Smooth muscle cell (in vitro differentiated cells): ENCODE measurements at regions not wholly inside any gene's neighbourhood (a gene's known extent, or its start where the extent isn't known, plus 50 kb on each side); places are given as distances from the start of the nearest gene placed in this dataset.

ENCODE experiments used
- DNase-seq: peaks from one replicate; lab custom pipeline; 2025; ENCODE audit not compliant: unreplicated experiment; lab: John Stamatoyannopoulos, UW
- H2AFZ ChIP-seq: fragments of 200-600 bp; sonication (generic); 2 replicates; pipeline ENCODE4 v1.6.0; 2016; ENCODE audit warnings: antibody characterized with exemption, low read depth, mild to moderate bottlenecking
- H3F3A ChIP-seq: fragments of 200-600 bp; sonication (generic); 2 replicates; pipeline ENCODE4 v1.6.0; 2017; ENCODE audit warnings: antibody characterized with exemption, low read depth
- H3K27ac ChIP-seq: fragments of 200-600 bp; sonication (generic); 2 replicates; pipeline ENCODE4 v1.5.1; 2016; ENCODE audit warnings: low read depth, mild to moderate bottlenecking
- H3K27me3 ChIP-seq: fragments of 200-600 bp; sonication (generic); 2 replicates; pipeline ENCODE4 v1.6.1; 2016; ENCODE audit warnings: low read depth, mild to moderate bottlenecking
- H3K36me3 ChIP-seq: fragments of 200-600 bp; sonication (generic); 2 replicates; pipeline ENCODE4 v1.5.1; 2016; ENCODE audit warnings: low read depth
- H3K4me1 ChIP-seq: fragments of 200-600 bp; sonication (generic); 2 replicates; pipeline ENCODE4 v1.5.1; 2016; ENCODE audit warnings: low read depth
- H3K4me2 ChIP-seq: fragments of 200-600 bp; sonication (generic); 2 replicates; pipeline ENCODE4 v1.6.0; 2016; ENCODE audit warnings: mild to moderate bottlenecking
- H3K4me3 ChIP-seq: fragments of 200-600 bp; sonication (generic); 2 replicates; pipeline ENCODE4 v1.5.1; 2016; ENCODE audit warnings: mild to moderate bottlenecking
- H3K79me2 ChIP-seq: fragments of 200-600 bp; sonication (generic); 2 replicates; pipeline ENCODE4 v1.6.0; 2016; ENCODE audit warnings: low read depth, mild to moderate bottlenecking
- H3K9ac ChIP-seq: fragments of 200-600 bp; sonication (generic); 2 replicates; pipeline ENCODE4 v1.6.0; 2016; ENCODE audit warnings: low read depth
- H3K9me3 ChIP-seq: fragments of 200-600 bp; sonication (generic); replicated peaks from 2 replicates; pipeline ENCODE4 v1.5.1; 2016; ENCODE audit warnings: low read depth
- H4K20me1 ChIP-seq: fragments of 200-600 bp; sonication (generic); 2 replicates; pipeline ENCODE4 v1.6.0; 2016; ENCODE audit warnings: low read depth
- WGBS: methylation state at CpG from one replicate; pipeline ENCODE4 v1.1.7; 2016; ENCODE audit warnings: low lambda C conversion rate; 5-methylcytosine and 5-hydroxymethylcytosine counted together
- TF ChIP-seq, protein P1 (sequence below): fragments of 200-600 bp; sonication (generic); IDR thresholded peaks from 2 replicates; pipeline ENCODE4 v1.5.1; 2017; ENCODE audit warnings: borderline replicate concordance, mild to moderate bottlenecking, antibody characterized with exemption; ENCODE audit not compliant: insufficient read depth, poor library complexity, severe bottlenecking

DNA sequence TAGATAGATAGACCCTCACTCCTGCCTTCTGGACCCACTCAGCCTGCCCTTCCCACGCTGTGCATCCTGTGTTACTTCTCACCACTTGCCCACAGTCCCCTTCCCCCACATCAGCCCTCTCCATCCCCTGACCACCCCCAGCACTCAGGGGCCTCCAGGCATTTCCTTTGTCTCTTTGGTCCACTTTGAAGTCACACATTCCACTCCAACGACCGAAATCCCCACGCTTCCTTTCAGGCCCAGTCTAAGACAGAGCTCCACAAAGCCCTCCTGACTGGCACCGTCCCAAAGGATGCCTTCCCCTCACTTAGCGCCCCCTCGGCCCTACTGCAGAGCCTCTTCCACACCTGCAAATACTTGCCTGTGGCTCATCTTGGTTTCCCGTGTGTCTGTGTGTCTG is 83.8 kb downstream of the FOXF2 start:
- Histone ChIP-seq H3K9me3 (no peaks in the 10 kb centered on the region), H3K27me3 (no peaks in the 10 kb centered on the region), H2AFZ (peak overlapping the region; percentile 51), H3K4me3 (no peak overlapping the region), H4K20me1 (no peaks in the 10 kb centered on the region), H3F3A (no peaks in the 10 kb centered on the region), H3K36me3 (no peaks in the 10 kb centered on the region), H3K4me2 (peak overlapping the region; percentile 59), H3K9ac (no peak overlapping the region), H3K79me2 (no peaks in the 10 kb centered on the region), H3K4me1 (peaks cover 7% of the 10 kb centered on the region), H3K27ac (no peak overlapping the region)
- WGBS, result 39% methylated on average over 8 of the region's 8 CpGs
- DNase-seq, result no peak
- TF ChIP-seq, protein P1, sequence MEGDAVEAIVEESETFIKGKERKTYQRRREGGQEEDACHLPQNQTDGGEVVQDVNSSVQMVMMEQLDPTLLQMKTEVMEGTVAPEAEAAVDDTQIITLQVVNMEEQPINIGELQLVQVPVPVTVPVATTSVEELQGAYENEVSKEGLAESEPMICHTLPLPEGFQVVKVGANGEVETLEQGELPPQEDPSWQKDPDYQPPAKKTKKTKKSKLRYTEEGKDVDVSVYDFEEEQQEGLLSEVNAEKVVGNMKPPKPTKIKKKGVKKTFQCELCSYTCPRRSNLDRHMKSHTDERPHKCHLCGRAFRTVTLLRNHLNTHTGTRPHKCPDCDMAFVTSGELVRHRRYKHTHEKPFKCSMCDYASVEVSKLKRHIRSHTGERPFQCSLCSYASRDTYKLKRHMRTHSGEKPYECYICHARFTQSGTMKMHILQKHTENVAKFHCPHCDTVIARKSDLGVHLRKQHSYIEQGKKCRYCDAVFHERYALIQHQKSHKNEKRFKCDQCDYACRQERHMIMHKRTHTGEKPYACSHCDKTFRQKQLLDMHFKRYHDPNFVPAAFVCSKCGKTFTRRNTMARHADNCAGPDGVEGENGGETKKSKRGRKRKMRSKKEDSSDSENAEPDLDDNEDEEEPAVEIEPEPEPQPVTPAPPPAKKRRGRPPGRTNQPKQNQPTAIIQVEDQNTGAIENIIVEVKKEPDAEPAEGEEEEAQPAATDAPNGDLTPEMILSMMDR, result no peak

DNA sequence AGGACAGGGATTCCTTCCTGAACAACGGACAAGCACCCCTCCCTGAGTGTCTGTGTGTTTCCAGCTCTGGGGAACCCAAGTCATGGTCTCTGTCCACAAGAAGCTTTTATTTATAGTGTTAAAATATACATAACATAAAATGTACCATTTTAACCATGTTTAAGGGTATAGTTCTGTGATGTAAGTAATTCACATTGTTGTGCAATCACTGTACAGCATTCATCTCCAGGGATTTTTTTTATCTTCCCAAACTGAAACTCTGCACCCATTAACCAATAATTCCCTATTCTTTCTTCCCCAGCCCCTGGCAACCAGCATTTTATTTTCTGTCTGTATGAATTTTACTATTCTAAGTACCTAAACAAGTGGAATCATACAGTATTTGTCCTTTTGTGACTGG is 84.2 kb downstream of the FOXF2 start:
- DNase-seq, result no peak

DNA sequence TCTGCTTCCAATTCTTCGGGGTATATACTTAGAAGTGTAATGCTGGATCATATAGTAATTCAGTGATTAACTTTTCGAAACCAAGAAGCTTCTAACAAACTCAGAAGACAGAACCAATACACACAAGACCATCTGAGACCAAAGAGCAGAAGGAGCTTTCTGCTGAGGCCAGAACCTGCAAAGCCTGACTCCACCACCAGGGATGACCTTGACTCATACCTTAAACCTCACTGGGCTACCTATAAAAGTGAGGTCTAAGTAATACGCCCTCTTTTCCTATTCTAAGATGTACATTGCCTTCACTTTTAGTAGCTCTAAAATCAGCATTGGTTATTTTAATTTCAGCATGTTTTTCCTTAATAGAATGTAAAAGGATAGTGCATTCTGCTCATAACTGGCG is 84.8 kb downstream of the FOXF2 start:
- DNase-seq, result no peak
- 95% methylated on average over 4 of the region's 4 CpGs for WGBS
- no peak overlapping the region for H3K4me3 ChIP-seq
- H3K4me2 ChIP-seq, result no peak overlapping the region
- H3K36me3 ChIP-seq, result no peaks in the 10 kb centered on the region
- no peaks in the 10 kb centered on the region for H3K9me3 ChIP-seq
- no peaks in the 10 kb centered on the region for H3K27me3 ChIP-seq
- H3K79me2 ChIP-seq, result no peaks in the 10 kb centered on the region
- no peak overlapping the region for H3K9ac ChIP-seq
- peaks cover 5% of the 10 kb centered on the region for H3F3A ChIP-seq
- peaks cover 7% of the 10 kb centered on the region for H3K4me1 ChIP-seq
- no peaks in the 10 kb centered on the region for H4K20me1 ChIP-seq
- TF ChIP-seq, protein P1, result no peak
- H2AFZ ChIP-seq, result no peak overlapping the region
- H3K27ac ChIP-seq, result no peak overlapping the region

More for the DNA sequence above, 84.2 kb downstream of the FOXF2 start:
- TF ChIP-seq, protein P1, result no peak
- H4K20me1 ChIP-seq, result no peaks in the 10 kb centered on the region
- H3K27ac ChIP-seq, result no peak overlapping the region
- H3K9me3 ChIP-seq, result no peaks in the 10 kb centered on the region
- WGBS, result 81% methylated on average over 1 of the region's 1 CpG
- H3K9ac ChIP-seq, result no peak overlapping the region
- H2AFZ ChIP-seq, result peak overlapping the region; percentile 51
- H3K36me3 ChIP-seq, result no peaks in the 10 kb centered on the region
- no peaks in the 10 kb centered on the region for H3F3A ChIP-seq
- no peaks in the 10 kb centered on the region for H3K79me2 ChIP-seq
- H3K4me1 ChIP-seq, result peaks cover 7% of the 10 kb centered on the region
- H3K27me3 ChIP-seq, result no peaks in the 10 kb centered on the region
- peak overlapping the region; percentile 59 for H3K4me2 ChIP-seq
- H3K4me3 ChIP-seq, result no peak overlapping the region

DNA sequence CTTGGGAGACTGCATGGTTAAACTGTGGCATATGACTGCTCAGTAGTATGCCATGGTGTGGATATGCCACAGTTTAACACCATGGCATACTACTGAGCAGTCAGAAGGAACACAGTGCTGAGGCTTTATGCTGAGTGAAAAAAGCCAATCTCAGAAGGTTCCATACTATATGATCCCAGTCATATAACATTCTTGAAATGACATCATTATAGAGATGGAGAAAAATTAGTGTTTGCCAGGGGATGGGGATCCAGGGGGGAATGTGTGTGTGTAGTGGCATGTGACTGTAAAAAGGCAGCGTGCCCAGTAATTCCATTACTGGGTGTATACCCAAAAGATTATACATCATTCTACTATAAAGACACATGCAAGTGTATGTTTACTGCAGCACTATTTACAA is 85.8 kb downstream of the FOXF2 start:
- WGBS, result 100% methylated on average over 1 of the region's 1 CpG
- TF ChIP-seq, protein P1, result no peak
- Histone ChIP-seq H3K4me3 (no peak overlapping the region), H3K79me2 (no peaks in the 10 kb centered on the region), H3K4me1 (peaks cover 7% of the 10 kb centered on the region), H4K20me1 (no peaks in the 10 kb centered on the region), H3F3A (peaks cover 15% of the 10 kb centered on the region), H3K9ac (no peak overlapping the region), H3K27me3 (no peaks in the 10 kb centered on the region), H3K4me2 (no peak overlapping the region), H3K36me3 (no peaks in the 10 kb centered on the region), H2AFZ (no peak overlapping the region), H3K27ac (no peak overlapping the region), H3K9me3 (no peaks in the 10 kb centered on the region)
- no peak for DNase-seq
